Stomach (tissue), 8 donors: ENCODE measurements at regions not wholly inside any gene's neighbourhood (a gene's known extent, or its start where the extent isn't known, plus 50 kb on each side); places are given as distances from the start of the nearest gene placed in this dataset.

Source experiments
- DNase-seq, 2 donors: peaks; one replicate each; pipeline versions ENCODE4 v3.0.0 to v3.0.0-alpha.2; 2013 to 2019
- H3K27ac ChIP-seq, 5 donors: fragments of 200-600 bp in 4 of 5; sonication (generic) in 4 of 5; one replicate each; pipeline ENCODE4 v1.5.1; 2013 to 2019; ENCODE audit warnings: mild to moderate bottlenecking in 1 of 5, moderate library complexity in 1 of 5
- H3K27me3 ChIP-seq, 3 donors: fragments of 200-600 bp; sonication (generic); one replicate each; pipeline ENCODE4 v1.5.1; 2017 to 2019; ENCODE audit warnings: mixed run types in 1 of 3
- H3K36me3 ChIP-seq, 4 donors: fragments of 200-600 bp; sonication (generic); 1 replicate in 3 of 4; 2 replicates in 1 of 4; pipeline ENCODE4 v1.5.1; 2016 to 2019
- H3K4me1 ChIP-seq, 4 donors: fragments of 200-600 bp; sonication (generic); one replicate each; pipeline ENCODE4 v1.5.1; 2016 to 2019
- H3K4me3 ChIP-seq, 4 donors: fragments of 200-600 bp; sonication (generic) in 3 of 4; one replicate each; pipeline ENCODE4 v1.5.1; 2016 to 2019; ENCODE audit warnings: mild to moderate bottlenecking in 1 of 4
- H3K9me3 ChIP-seq, 4 donors: fragments of 200-600 bp; sonication (generic); one replicate each; pipeline ENCODE4 v1.5.1; 2016 to 2019
- EP300 ChIP-seq: sonication (generic); formaldehyde crosslinking; IDR thresholded peaks from one replicate; pipeline ENCODE4 v1.6.1; 2017; ENCODE audit warnings: antibody characterized with exemption
- POLR2A ChIP-seq, 4 donors: fragments of 450-650 bp; IDR thresholded peaks; one replicate each; pipeline ENCODE4 v1.6.1; 2016; ENCODE audit warnings: antibody characterized with exemption in 4 of 4, control low read depth in 2 of 4, mild to moderate bottlenecking in 1 of 4, moderate library complexity in 1 of 4
- POLR2AphosphoS5 ChIP-seq, 3 donors: sonication (generic); formaldehyde crosslinking; IDR thresholded peaks; one replicate each; pipeline ENCODE4 v1.6.1; 2016; ENCODE audit warnings: antibody characterized with exemption in 3 of 3
- WGBS, 5 donors: extraction: QIAGEN DNeasy Blood & Tissue Kit in 3 of 5; methylation state at CpG; one replicate each; pipeline versions ENCODE4 v1.1.5 to v1.1.7; 2013 to 2018; 5-methylcytosine and 5-hydroxymethylcytosine counted together
- intact Hi-C: fragments of 100-400 bp; cut with DNase I; formaldehyde crosslinking; loops from one replicate; pipeline ENCODE4 v1.15.1; 2023; ENCODE audit warnings: low total_unique reads
- TF ChIP-seq, protein P1 (sequence below), 7 experiments: fragments of 450-650 bp in 4 of 7; fragments of 200-600 bp in 3 of 7; sonication (generic) in 3 of 7; IDR thresholded peaks; one replicate each; pipeline ENCODE4 v1.5.1; 2016 to 2019; ENCODE audit warnings: antibody characterized with exemption in 7 of 7, control low read depth in 2 of 7, mild to moderate bottlenecking in 1 of 7
- donor health status: healthy with polysubstance abuse.
- donor health status: Bipolar disorder and iron deficiency.
- donor health status: healthy.

DNA sequence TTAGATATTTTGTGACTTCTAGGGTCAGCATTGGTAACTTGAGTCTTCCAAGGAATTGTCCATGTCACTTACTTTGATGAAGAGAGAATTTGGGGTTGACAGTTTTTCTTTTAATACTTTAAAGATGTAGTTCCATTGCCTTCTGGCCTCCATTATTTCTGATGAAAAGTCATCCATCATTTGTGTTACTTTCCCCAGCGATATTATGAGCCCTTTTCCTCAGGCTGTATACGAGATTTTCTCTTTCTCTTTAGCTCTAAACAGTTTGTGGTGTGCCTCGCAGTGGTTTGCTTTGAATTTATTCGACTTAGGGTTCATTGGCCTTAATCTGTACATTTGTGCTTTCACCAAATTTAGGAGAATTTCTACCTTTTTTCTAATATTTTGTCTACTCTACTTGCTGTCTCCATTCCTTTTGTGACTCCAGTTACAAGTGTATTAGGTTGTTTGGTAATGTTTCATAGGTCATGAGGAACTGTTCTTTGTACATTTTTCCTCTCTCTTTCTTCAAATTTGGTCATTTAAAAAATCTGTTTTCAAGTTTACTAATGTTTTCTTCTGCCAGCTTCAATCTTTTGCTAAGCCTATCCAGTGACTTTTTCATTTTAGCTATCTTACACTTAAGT lies 131.4 kb upstream of the OTOS start:
- H3K9me3 ChIP-seq: peaks cover 0 to 17% (median 11%) of the 10 kb centered on the region in 4 donors
- H3K36me3 ChIP-seq: no peaks in the 10 kb centered on the region
- WGBS, 5 donors: 67 to 82% (median 73%) methylated on average over 4 of the region's 4 CpGs
- no peak for DNase-seq
- H3K27ac ChIP-seq: no peak overlapping the region
- no peak overlapping the region for H3K4me3 ChIP-seq
- TF ChIP-seq, protein P1, sequence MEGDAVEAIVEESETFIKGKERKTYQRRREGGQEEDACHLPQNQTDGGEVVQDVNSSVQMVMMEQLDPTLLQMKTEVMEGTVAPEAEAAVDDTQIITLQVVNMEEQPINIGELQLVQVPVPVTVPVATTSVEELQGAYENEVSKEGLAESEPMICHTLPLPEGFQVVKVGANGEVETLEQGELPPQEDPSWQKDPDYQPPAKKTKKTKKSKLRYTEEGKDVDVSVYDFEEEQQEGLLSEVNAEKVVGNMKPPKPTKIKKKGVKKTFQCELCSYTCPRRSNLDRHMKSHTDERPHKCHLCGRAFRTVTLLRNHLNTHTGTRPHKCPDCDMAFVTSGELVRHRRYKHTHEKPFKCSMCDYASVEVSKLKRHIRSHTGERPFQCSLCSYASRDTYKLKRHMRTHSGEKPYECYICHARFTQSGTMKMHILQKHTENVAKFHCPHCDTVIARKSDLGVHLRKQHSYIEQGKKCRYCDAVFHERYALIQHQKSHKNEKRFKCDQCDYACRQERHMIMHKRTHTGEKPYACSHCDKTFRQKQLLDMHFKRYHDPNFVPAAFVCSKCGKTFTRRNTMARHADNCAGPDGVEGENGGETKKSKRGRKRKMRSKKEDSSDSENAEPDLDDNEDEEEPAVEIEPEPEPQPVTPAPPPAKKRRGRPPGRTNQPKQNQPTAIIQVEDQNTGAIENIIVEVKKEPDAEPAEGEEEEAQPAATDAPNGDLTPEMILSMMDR (IDR thresholded peaks at IDR 0.05): no peak
- TF ChIP-seq EP300 (no peak), POLR2AphosphoS5 (IDR thresholded peaks at IDR 0.05) (no peak), POLR2A (IDR thresholded peaks at IDR 0.05) (no peak)
- H3K27me3 ChIP-seq: peaks cover 0 to 24% (median 0%) of the 10 kb centered on the region in 3 donors
- peaks cover 0 to under 1% (median under 1%) of the 10 kb centered on the region in 4 donors for H3K4me1 ChIP-seq
- intact Hi-C loops: no loop called here

DNA sequence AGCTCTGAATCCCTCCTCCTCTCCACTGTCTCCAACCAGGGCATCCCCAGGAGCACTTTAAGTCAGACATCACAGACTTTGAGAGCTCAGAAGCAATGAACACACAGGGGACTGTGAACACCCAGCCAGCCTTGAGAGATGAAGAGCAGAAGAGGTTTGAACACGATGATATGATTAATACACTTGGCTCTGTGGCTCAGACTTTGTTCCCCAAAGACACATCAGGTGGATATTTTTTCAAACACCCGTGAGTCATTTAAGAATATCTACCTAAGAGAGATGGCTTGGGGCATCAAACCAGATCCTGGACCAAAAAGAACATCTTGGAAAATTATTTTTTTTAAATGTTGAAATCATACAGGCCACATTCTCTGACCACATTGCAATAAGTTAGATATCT lies 134.9 kb upstream of the OTOS start:
- Histone ChIP-seq H3K4me1 (peaks cover 0 to 5% (median 2%) of the 10 kb centered on the region in 4 donors), H3K27me3 (peaks cover 0 to 27% (median 0%) of the 10 kb centered on the region in 3 donors), H3K36me3 (no peaks in the 10 kb centered on the region), H3K9me3 (peaks cover 0 to 17% (median 11%) of the 10 kb centered on the region in 4 donors), H3K4me3 (no peak overlapping the region), H3K27ac (no peak overlapping the region)
- WGBS, 5 donors: 54 to 82% (median 61%) methylated on average over 2 of the region's 2 CpGs
- intact Hi-C loops: no loop called here
- no peak for DNase-seq
- TF ChIP-seq, protein P1 (IDR thresholded peaks at IDR 0.05): no peak
- TF ChIP-seq POLR2AphosphoS5 (IDR thresholded peaks at IDR 0.05) (no peak), POLR2A (IDR thresholded peaks at IDR 0.05) (no peak), EP300 (no peak)

DNA sequence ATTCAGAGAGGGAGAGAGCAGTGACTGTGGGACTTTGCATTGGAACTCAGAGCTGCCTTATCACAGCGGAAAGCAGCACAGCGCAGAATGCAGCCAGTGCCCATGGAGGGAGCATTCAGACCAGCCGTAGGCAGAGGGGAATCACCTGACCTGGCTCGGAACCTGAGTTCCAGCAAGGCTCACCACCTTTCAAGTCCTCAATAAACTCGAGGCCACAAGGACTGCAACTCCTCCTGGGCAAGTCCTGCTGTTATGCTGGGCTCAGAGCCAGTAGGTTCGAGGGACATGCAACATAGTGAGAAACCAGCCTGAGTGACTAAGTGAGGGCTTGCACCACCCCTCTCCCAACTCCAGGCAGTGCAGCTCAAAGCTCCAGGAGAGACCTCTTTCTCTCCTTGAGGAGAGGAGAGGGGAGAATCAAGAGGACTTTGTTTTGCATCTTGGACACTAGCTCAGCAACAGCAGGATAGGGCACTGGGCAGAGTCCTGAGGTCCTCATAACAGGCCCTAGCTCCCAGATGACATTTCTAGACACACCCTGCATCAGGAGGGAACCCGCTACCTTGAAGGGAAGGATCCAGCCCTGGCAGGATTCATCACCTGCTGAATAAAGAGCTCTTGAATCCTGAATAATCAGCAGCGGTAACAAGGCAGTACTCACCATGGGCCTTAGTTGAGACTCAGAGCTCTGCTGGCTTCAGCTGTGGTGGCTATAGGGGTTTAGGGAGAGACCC lies 136.8 kb upstream of the OTOS start:
- H3K4me1 ChIP-seq: peaks cover 0 to 5% (median 2%) of the 10 kb centered on the region in 4 donors
- TF ChIP-seq POLR2AphosphoS5 (IDR thresholded peaks at IDR 0.05) (no peak), EP300 (no peak), POLR2A (IDR thresholded peaks at IDR 0.05) (no peak)
- H3K36me3 ChIP-seq: no peaks in the 10 kb centered on the region
- intact Hi-C loops: no loop called here
- peak; percentile 8 to 24 for DNase-seq
- peaks cover 0 to 25% (median 0%) of the 10 kb centered on the region in 3 donors for H3K27me3 ChIP-seq
- H3K4me3 ChIP-seq: no peak overlapping the region
- no peak overlapping the region for H3K27ac ChIP-seq
- H3K9me3 ChIP-seq: peaks cover 0 to 8% (median 2%) of the 10 kb centered on the region in 4 donors
- 51 to 71% (median 59%) methylated on average over 8 of the region's 8 CpGs for WGBS, 5 donors

DNA sequence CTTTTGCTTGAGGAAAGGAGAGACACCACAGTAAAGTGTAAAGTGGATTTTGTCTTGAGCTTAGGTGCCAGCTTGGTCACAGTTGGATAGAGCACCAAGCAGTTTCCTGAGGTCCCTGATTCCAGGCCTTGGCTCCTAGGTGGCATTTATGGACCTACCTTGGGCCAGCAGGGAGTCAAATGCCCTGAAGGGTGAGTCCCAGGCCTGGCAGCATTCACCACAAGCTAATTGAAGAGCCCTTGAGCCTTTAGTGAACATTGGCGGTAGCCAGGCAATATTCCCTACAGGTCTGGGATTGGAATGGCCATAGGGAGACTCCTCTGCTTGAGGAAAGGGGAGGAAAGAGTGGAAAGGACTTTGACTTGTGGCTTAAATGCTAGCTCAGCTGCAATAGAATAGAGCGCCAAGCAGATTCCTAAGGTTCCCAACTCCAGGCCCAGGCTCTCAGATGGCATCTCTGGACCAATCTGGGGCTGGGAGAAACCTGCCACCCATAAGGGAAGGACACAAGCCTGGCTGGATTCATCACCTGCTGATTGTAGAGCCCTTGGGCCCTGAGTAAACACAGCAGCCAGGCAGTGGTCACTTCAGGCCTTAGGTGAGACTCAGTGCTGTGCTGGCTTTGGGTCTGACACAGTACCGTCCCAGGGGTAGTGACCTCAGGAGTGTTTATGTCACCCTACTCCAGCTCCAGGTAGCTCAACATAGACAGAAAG lies 137.5 kb upstream of the OTOS start:
- TF ChIP-seq, protein P1 (IDR thresholded peaks at IDR 0.05): no peak
- TF ChIP-seq POLR2AphosphoS5 (IDR thresholded peaks at IDR 0.05) (no peak), POLR2A (IDR thresholded peaks at IDR 0.05) (no peak), EP300 (no peak)
- no peak overlapping the region for H3K4me3 ChIP-seq
- no peak overlapping the region for H3K27ac ChIP-seq
- WGBS, 5 donors: 79 to 92% (median 87%) methylated on average over 3 of the region's 3 CpGs
- DNase-seq: no peak
- H3K36me3 ChIP-seq: no peaks in the 10 kb centered on the region
- intact Hi-C loops: no loop called here
- peaks cover 0 to 5% (median 2%) of the 10 kb centered on the region in 4 donors for H3K4me1 ChIP-seq
- peaks cover 0 to 2% (median 0%) of the 10 kb centered on the region in 4 donors for H3K9me3 ChIP-seq
- peaks cover 0 to 25% (median 0%) of the 10 kb centered on the region in 3 donors for H3K27me3 ChIP-seq
